Esophagus (tissue), 2 donors: ENCODE measurements at regions not wholly inside any gene's neighbourhood (a gene's known extent, or its start where the extent isn't known, plus 50 kb on each side); places are given as distances from the start of the nearest gene placed in this dataset.
A peak's percentile ranks its signal among the peaks of the same experiment; 100 is the strongest.

Experiments
- H3K27ac ChIP-seq, 2 donors: one replicate each; pipeline ENCODE4 v1.5.1; 2013; ENCODE audit warnings: low read depth in 2 of 2, mild to moderate bottlenecking in 2 of 2, inconsistent platforms in 1 of 2, low read length in 1 of 2, moderate library complexity in 1 of 2
- H3K27me3 ChIP-seq, 2 donors: one replicate each; pipeline ENCODE4 v1.6.1; 2013; ENCODE audit warnings: low read length in 2 of 2, control low read depth in 1 of 2, mild to moderate bottlenecking in 1 of 2; ENCODE audit not compliant: insufficient read depth in 2 of 2, control insufficient read depth in 1 of 2
- H3K36me3 ChIP-seq, 2 donors: one replicate each; pipeline ENCODE4 v1.6.1; 2013; ENCODE audit warnings: low read length in 1 of 2; ENCODE audit not compliant: control insufficient read depth in 2 of 2, insufficient read depth in 2 of 2
- H3K4me1 ChIP-seq, 2 donors: one replicate each; pipeline ENCODE4 v1.6.1; 2013; ENCODE audit warnings: low read length in 1 of 2; ENCODE audit not compliant: control insufficient read depth in 2 of 2, insufficient read depth in 2 of 2
- H3K4me3 ChIP-seq, 2 donors: one replicate each; pipeline ENCODE4 v1.5.1; 2013; ENCODE audit warnings: low read length in 2 of 2, mild to moderate bottlenecking in 2 of 2, low read depth in 1 of 2, moderate library complexity in 1 of 2
- H3K9me3 ChIP-seq, 2 donors: one replicate each; pipeline ENCODE4 v1.6.1; 2013; ENCODE audit warnings: mild to moderate bottlenecking in 2 of 2, low read depth in 1 of 2, low read length in 1 of 2, moderate library complexity in 1 of 2; ENCODE audit not compliant: control insufficient read depth in 2 of 2, insufficient read depth in 1 of 2
- WGBS, 2 donors: extraction: QIAGEN DNeasy Blood & Tissue Kit; methylation state at CpG; one replicate each; pipeline ENCODE4 v1.1.7; 2013; 5-methylcytosine and 5-hydroxymethylcytosine counted together
- donor health status: healthy with polysubstance abuse.
- donor health status: Bipolar disorder and iron deficiency.

DNA sequence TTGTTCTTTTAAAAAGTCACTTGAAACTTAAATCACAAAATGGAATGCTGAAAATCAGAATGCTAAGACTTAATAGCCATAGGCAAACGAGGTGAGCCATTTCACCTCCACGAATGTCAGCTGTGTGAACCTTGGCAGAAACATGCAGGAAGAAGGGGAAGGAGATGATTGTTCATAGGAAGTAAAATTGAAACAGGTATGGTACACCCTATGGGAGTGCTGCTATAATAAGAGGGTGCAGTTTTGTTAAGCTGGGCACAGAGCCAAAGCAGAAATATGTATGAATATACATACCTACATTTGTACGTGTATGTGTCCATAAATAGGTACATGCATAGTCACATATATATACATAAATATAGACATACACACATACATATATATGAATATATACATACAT is 51.0 kb upstream of the SPINK5 start:
- Histone ChIP-seq H3K27ac (peak overlapping the region; percentile 31 to 33), H3K4me1 (peaks cover 0 to 3% of the 10 kb centered on the region in 2 donors), H3K36me3 (no peaks in the 10 kb centered on the region), H3K9me3 (no peaks in the 10 kb centered on the region), H3K4me3 (no peak overlapping the region), H3K27me3 (no peaks in the 10 kb centered on the region)
- 27 to 34% methylated on average over 3 of the region's 3 CpGs for WGBS, 2 donors

DNA sequence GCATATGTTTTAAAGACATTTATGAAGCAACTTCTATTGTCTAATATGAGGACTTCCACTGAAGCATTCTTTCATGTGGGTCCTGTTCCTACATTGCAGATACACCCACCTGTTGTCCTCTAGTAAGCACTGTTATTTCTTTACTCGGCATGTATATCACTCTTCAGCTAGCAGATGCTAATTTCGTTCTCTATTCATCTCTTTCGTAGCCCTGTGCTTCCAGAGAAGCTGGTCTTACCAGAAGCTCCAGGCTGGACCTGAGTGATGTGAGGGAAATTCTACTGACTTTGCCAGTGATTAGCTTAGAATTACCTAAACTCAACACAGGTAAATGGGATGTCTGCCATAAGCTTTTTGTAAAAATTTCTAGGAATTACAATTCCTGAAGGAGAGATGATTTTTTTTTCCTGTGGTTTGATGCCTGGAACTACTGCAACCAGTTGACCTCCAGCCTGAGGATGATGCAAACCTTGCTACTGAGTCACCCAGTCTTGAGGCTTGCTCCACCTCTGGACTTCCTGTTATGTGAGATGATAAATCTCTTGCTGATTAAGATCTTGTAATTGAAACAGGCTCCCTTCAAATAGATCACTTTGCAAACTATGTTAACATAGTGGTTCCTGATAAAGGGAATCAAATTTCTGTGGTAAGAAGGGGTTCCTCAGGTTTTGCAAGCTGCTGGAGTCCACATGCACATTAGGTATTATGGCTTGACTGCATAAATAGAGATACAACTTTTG is 52.2 kb upstream of the SPINK5 start:
- H3K36me3 ChIP-seq = no peaks in the 10 kb centered on the region
- H3K27me3 ChIP-seq = no peaks in the 10 kb centered on the region
- peaks cover 0 to 3% of the 10 kb centered on the region in 2 donors for H3K4me1 ChIP-seq
- peak overlapping the region; percentile 48 to 68 for H3K27ac ChIP-seq
- H3K4me3 ChIP-seq = no peak overlapping the region
- 67 to 78% methylated on average over 3 of the region's 3 CpGs for WGBS, 2 donors
- no peaks in the 10 kb centered on the region for H3K9me3 ChIP-seq

DNA sequence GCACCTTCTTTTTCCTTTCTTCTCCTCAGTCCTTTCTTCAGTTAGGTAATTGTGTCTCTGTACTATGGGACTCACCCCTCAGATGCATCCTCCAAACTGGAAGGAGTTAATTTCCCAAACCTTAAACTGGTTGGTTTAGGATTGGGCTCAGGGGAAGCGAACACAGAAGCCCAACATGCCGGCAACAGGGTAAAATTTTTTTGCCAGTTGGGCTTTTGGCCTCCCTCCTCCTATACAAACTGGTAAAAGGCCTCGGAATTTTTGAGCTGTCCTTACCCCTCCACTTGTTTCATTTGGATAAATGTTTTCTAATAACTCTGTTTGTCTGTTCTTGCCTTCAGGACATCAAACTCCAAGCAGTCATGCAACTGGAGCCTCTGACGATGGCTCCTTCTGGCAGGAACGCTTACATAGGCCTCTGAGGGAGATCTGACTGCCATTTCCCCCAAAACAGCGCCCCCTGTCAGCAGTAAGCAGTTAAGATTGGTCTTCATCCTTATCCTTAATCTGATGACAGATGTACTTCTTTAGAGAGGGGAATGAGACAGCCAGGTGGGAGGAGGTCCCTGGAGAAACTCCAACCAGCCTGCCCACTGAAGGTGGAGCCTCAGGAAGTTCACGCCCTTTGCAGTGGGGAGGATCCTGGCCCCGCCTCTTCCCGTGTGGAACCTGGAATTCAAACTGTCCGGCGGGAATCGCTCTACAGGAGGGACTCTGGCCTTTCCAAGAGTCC is 57.8 kb upstream of the SPINK5 start:
- Histone ChIP-seq H3K4me1 (no peaks in the 10 kb centered on the region), H3K36me3 (no peaks in the 10 kb centered on the region), H3K9me3 (peaks cover 6% of the 10 kb centered on the region in 2 donors), H3K4me3 (no peak overlapping the region), H3K27ac (no peak overlapping the region), H3K27me3 (no peaks in the 10 kb centered on the region)
- WGBS, 2 donors = 70 to 71% methylated on average over 12 of the region's 12 CpGs

DNA sequence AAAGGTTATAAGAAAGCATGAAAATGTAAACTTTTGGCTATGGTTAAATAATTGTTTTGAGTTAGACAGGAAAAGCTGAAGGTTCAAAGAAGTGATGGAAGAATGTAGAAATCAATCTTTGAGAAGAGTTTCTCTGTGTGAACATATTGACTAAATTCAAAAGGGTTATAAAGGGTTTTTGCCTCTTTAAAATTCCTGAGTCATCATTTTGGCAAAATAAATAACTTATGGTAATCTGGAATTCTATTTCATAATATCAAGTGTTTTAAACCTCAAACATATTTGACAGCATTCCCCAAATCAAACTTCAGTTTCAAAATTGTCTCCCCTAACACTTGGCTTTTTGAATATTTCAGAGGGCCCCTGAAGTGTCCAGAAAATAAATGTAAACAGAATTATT is 60.6 kb upstream of the SPINK5 start:
- Histone ChIP-seq H3K27ac (no peak overlapping the region), H3K9me3 (peaks cover 6% of the 10 kb centered on the region in 2 donors), H3K4me1 (no peaks in the 10 kb centered on the region), H3K27me3 (no peaks in the 10 kb centered on the region), H3K4me3 (no peak overlapping the region), H3K36me3 (no peaks in the 10 kb centered on the region)

DNA sequence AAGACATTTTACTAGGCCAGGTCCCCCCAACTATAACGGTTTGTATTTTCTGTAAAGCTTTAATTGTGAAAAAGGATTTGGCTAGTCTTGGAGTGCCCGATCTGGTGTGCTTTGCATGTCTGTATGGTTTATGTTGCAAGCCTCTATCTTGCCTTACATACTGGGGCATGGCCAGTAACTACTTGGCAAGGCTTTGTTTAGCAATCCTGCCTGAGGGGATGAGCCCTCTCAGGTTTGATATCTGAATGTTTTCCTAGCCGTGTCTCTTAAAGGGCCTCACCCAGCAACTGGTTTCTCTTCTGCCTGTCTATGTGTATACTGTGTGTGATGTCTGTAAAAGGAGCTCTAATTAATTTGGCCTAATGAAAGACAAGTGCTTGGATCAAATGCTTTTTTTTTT is 61.3 kb upstream of the SPINK5 start:
- H3K27me3 ChIP-seq = no peaks in the 10 kb centered on the region
- H3K9me3 ChIP-seq = peaks cover 6% of the 10 kb centered on the region in 2 donors
- 35 to 63% methylated on average over 3 of the region's 3 CpGs for WGBS, 2 donors
- peak overlapping the region in 1 of 2 donors; percentile 41 for H3K27ac ChIP-seq
- H3K36me3 ChIP-seq = no peaks in the 10 kb centered on the region
- no peak overlapping the region for H3K4me3 ChIP-seq
- H3K4me1 ChIP-seq = no peaks in the 10 kb centered on the region

DNA sequence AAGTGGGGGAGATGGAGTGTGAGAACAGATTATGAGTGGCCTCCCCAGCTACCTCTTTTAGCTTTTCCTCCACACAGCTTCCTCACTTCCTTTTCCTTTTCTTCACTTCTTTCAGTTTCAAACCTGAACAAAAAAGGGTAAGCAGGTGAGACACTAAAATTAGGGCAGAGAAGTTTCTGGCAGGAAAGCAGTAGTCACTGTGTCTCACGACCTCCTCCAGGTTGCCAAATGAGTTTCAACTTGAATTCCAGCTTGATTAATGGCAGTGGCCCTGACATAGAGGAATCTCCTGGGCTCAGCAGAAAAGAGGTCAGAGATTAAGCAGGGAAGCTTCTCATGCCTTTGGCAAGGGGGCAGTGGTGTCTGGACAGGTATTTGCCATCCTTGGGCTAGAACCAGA is 63.7 kb upstream of the SPINK5 start:
- no peaks in the 10 kb centered on the region for H3K36me3 ChIP-seq
- peak overlapping the region in 1 of 2 donors; percentile 31 for H3K4me3 ChIP-seq
- 28 to 45% methylated on average over 1 of the region's 1 CpG for WGBS, 2 donors
- no peaks in the 10 kb centered on the region for H3K4me1 ChIP-seq
- peaks cover 6% of the 10 kb centered on the region in 2 donors for H3K9me3 ChIP-seq
- peak overlapping the region; percentile 43 to 53 for H3K27ac ChIP-seq
- H3K27me3 ChIP-seq = no peaks in the 10 kb centered on the region

DNA sequence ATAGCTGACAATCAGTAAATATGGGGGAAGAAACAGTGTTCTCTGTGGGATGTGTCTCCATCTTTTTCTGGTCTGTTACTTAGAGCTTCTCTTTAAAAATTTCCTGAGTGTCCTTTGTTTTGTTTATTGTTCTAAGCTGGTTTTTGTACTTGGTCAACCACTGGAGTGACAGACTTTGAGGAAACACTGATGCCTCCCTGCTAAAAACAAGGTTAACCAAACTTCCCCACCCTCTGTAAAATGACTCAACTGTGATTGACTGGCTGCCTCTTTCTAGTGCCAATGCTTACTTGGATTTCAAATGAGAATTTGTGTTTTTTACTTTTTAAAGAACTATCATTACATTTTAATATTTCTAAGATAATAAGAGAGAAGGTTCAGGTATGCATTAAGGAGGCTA is 65.1 kb upstream of the SPINK5 start:
- peaks cover 6% of the 10 kb centered on the region in 2 donors for H3K9me3 ChIP-seq
- no peaks in the 10 kb centered on the region for H3K27me3 ChIP-seq
- H3K4me3 ChIP-seq = no peak overlapping the region
- no peaks in the 10 kb centered on the region for H3K4me1 ChIP-seq
- H3K27ac ChIP-seq = peak overlapping the region in 1 of 2 donors; percentile 9
- H3K36me3 ChIP-seq = no peaks in the 10 kb centered on the region

DNA sequence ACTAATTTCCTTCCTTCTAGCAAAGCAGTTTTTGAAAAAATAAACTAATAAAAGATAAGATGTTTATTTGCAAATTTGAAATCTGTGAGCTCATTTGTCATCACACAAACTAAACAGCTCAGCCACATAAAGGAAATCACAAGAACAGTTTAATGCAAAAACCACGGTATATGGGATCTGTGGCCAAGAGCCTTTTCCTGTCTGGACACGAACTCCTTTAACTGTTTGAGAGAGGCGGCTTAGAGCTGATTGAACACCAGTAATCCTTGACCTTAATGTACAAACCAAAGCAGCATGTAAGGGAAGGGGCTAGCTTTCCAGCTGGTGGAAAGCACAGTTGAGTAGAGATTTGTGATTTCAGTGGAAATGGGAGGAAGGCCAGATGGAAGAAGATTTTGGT is 66.3 kb upstream of the SPINK5 start:
- Histone ChIP-seq H3K4me3 (no peak overlapping the region), H3K9me3 (peaks cover 6% of the 10 kb centered on the region in 2 donors), H3K36me3 (no peaks in the 10 kb centered on the region), H3K27ac (no peak overlapping the region), H3K4me1 (no peaks in the 10 kb centered on the region), H3K27me3 (no peaks in the 10 kb centered on the region)
- WGBS, 2 donors = 14 to 26% methylated on average over 3 of the region's 3 CpGs

DNA sequence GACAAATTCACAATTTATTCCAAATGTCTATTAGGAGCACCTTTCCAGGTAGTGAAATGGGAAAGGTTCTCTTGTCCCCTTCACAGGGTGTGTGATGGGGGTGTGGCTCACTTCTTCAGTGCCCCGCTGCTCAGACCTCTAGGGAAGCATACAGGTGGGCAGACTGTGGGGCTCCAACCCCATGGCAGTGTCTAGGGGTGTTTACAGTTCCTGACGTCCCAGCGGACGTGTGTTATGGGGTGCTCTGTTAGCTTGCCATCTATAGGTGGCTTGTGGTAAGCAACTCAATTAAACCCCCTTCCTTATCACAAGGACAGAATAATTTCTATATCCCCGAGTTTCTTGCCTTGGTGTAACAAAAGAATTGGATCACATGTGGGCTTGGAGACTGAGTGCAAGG is 67.4 kb upstream of the SPINK5 start:
- H3K4me3 ChIP-seq = no peak overlapping the region
- H3K27me3 ChIP-seq = no peaks in the 10 kb centered on the region
- WGBS, 2 donors = 83 to 86% methylated on average over 5 of the region's 5 CpGs
- H3K4me1 ChIP-seq = no peaks in the 10 kb centered on the region
- no peaks in the 10 kb centered on the region for H3K36me3 ChIP-seq
- no peak overlapping the region for H3K27ac ChIP-seq
- no peaks in the 10 kb centered on the region for H3K9me3 ChIP-seq

DNA sequence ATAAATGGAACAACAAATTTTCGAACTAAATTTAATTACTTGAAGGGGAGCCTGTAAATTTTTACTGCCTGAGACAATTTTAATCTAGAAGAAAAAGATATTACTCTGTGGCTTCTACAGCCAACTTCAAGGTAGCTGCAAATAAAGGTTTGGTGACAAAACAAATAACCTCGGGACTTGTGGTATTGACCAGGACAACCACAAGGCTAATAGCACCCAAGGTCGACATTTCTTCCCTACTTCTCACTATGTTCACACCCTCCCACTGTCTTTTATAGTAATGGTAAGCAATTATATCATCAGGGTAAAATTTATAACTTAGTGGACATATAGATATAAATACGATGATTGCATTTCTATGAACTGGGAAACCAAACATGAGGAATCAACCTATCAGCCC is 67.9 kb upstream of the SPINK5 start:
- H3K27ac ChIP-seq = no peak overlapping the region
- H3K9me3 ChIP-seq = no peaks in the 10 kb centered on the region
- no peaks in the 10 kb centered on the region for H3K36me3 ChIP-seq
- no peaks in the 10 kb centered on the region for H3K27me3 ChIP-seq
- no peaks in the 10 kb centered on the region for H3K4me1 ChIP-seq
- H3K4me3 ChIP-seq = no peak overlapping the region
- WGBS, 2 donors = 77 to 82% methylated on average over 4 of the region's 4 CpGs
